HG03039 (cell line): ENCODE measurements at regions not wholly inside any gene's neighbourhood (a gene's known extent, or its start where the extent isn't known, plus 50 kb on each side); places are given as distances from the start of the nearest gene placed in this dataset.

Source experiments
- ATAC-seq: cut with Tn5 transposase; IDR thresholded peaks from one replicate; pipeline ENCODE4 v1.9.1; 2021; ENCODE audit warnings: mild to moderate bottlenecking, moderate library complexity; ENCODE audit not compliant: unreplicated experiment

GRCh38 chrX:112163906-112164305 lies 81.3 kb upstream of the TRPC5 start:
- ATAC-seq = no peak

GRCh38 chrX:112148397-112148796 lies 65.8 kb upstream of the TRPC5 start:
- no peak for ATAC-seq

- ATAC-seq = no peak
Observed at GRCh38 chrX:112147206-112147605, 64.6 kb upstream of the TRPC5 start.

GRCh38 chrX:112137276-112137675 lies 54.7 kb upstream of the TRPC5 start:
- no peak for ATAC-seq
